ENCODE measurements at regions not wholly inside any gene's neighbourhood (a gene's known extent, or its start where the extent isn't known, plus 50 kb on each side); places are given as distances from the start of the nearest gene placed in this dataset.
"Not testable (repeated sequence)": the region's sequence is repeated elsewhere in the genome, so short reads cannot be mapped to it uniquely, and the experiment has no call there.

DNA sequence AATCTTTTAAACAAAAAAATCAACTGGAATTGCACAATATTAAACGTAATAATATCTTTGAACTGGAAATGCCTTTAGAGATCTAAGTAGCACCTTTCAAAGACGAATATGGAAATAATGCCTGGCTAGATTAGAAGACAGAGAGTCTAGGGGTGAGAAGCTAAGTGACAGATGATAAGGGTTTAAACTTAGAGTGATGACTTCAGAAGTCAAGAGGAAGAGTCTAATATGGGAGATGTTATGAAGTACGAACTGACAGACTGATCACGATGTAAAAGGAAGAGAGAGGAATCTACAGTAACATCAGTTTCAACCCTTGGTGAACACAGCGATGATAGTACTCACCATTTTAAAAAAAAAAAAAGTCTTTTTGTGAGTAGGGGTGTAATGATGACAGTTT is 57.9 kb downstream of the HINT1 start:
- FAIRE-seq: no peak

DNA sequence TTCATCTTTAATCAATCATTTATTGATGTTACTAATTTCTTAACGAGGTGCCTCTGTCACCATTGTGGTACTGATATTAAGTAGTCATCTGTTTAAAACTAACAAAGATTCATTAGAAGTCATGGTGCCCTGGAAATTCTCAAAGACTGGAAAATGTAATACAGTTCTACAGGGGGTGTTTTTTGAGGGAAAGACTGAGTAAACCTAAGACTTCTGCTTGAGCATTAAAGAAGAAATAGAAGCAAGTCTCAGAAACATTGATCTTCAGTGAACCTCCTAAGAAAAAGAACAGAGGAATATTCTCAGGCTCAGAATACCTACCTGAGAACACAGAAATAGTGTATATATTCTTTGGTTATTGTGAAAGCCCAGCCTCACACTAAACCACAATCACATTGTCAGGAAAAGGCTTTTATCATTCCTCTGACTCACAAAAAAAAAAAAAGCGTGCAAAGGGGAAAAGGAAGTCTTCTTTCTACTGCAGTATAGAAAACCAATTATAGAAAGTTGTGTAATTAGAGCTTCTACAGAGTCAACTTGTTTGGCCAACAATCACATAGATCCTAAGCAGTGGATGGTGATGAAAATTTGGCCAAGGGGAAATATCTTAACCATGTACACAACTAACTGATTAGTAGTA is 60.8 kb downstream of the HINT1 start:
- no peak for TF ChIP-seq POLR2A (IDR thresholded peaks at IDR 0.05; ENCODE audit: low read depth, low read length)
- DNase-seq (ENCODE audit: insufficient read length, low spot score) (no peak), FAIRE-seq (no peak)

More for the DNA sequence above, 57.9 kb downstream of the HINT1 start:
- DNase-seq (ENCODE audit: insufficient read length, low spot score): no peak
- TF ChIP-seq POLR2A (IDR thresholded peaks at IDR 0.05; ENCODE audit: low read depth, low read length): no peak

DNA sequence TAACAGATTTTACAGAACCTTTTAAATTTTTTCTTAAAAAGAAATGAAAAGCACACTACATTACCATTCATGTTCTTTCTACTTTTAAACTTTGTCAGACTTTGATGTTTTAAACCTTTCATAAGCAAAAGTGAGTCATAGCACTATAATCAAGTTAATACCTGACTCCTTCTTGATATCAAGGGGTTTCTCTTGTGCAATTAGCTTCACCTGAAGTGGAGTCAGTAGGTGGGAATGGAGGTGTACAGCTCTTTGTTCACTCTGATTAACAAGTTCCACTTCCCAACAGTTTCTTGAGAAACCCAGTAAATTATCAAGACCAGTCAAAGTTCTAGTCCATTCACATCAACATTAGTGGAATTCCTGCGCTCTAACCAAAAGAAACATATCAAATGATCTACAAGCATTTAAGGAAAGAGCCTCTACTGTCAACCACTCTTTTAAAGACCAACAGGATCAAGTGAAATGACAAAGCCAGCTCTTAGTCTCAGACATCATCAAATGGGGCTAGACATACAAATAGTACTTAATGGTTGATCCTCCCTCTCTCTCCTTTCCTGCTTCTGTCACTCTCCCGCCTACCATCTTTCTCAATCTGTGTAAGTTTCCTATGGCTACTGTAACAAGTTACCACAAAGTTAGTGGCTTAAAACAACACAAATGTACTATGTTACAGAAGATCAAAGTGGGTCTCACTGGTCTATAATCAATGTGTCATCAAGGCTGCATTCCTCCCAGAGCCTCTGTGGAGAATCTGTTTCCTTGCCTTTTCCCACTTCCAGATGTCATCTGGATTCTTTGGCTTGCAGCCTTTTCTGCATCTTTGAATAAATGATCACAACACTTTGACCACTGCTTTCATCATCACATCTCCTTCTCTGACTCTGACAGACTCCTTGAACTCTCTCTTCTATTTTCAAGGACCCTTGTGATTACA is 68.0 kb downstream of the HINT1 start:
- FAIRE-seq (no peak), DNase-seq (ENCODE audit: insufficient read length, low spot score) (no peak)
- TF ChIP-seq POLR2A (IDR thresholded peaks at IDR 0.05; ENCODE audit: low read depth, low read length): no peak

DNA sequence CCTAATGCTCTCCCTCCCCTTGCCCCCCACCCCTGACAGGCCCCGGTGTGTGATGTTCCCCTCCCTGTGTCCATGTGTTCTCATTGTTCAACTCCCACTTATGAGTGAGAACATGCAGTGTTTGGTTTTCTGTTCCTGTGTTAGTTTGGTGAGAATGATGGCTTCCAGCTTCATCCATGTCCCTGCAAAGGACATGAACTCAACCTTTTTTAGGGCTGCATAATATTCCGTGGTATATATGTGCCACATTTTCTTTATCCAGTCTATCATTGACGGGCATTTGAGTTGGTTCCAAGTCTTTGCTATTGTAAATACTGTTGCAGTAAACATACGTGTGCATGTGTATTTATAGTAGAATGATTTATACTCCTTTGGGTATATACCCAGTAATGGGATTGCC is 69.5 kb downstream of the HINT1 start:
- not testable (repeated sequence) for DNase-seq (ENCODE audit: insufficient read length, low spot score); FAIRE-seq

DNA sequence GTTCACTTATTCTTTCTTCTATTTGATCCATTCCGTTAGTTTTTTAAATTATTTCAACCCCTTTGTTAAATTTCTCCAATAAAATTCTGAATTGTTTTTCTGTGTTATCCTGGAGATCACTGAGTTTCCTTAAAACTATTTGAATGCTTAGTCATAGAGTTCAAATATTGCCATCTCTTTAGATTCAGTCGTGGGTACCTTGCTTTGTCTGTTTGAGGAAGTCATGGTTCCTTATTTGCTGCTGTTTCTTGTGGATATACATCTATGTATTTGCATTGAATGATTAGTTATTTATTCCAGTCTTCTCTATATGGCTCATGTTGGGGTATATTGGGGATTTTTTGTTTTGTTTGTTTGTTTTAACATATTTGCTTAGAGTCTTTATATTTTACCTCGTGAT is 80.6 kb downstream of the HINT1 start:
- DNase-seq (ENCODE audit: insufficient read length, low spot score) (no peak), FAIRE-seq (no peak)
- TF ChIP-seq POLR2A (IDR thresholded peaks at IDR 0.05; ENCODE audit: low read depth, low read length): no peak

DNA sequence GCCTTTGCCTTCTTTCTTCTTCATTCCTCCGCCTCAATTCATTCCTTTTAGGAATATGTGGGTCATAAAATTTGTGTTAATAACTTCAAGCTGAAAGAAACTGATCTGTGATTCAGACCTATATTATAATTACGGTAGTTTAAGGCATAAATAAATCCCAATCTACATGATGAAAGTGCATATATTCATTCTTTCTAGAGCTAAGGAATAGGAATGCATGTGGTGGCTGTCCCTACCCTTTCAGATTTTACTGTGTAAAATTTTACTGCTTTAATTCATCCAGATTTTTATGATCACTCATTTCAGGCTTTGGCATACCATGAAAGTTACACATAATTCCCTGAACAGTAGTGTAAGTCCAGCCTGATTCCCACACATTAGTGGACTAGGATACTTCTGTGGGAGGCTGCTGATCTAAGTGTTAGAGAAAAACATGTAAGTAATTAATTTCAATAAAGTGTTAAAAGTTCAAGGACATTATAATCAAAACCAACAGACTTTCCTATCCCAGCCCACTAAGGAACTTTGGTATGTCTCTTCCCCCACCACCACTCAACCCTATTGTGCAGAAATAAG is 83.1 kb downstream of the HINT1 start:
- no peak for TF ChIP-seq POLR2A (IDR thresholded peaks at IDR 0.05; ENCODE audit: low read depth, low read length)
- FAIRE-seq (no peak), DNase-seq (ENCODE audit: insufficient read length, low spot score) (no peak)

DNA sequence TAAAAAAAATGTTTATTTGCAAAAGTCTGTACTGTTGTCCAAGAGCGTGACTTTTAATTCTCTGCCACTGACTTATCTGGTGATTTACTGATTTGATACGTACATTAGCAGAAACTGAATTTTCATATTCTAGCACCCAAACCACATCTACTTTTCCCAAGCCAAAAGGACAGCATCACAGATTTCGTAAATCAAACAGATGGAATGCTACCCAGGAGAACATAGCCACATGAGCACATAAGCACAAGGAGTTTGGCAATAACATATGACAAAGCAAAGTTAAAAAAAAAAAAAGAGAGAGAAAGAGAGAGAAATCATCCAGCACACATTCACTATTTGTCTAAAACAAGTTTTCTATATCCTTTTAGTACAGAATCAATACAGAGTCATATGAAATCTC is 83.7 kb downstream of the HINT1 start:
- no peak for DNase-seq (ENCODE audit: insufficient read length, low spot score)
- no peak for FAIRE-seq
- no peak for TF ChIP-seq POLR2A (IDR thresholded peaks at IDR 0.05; ENCODE audit: low read depth, low read length)

DNA sequence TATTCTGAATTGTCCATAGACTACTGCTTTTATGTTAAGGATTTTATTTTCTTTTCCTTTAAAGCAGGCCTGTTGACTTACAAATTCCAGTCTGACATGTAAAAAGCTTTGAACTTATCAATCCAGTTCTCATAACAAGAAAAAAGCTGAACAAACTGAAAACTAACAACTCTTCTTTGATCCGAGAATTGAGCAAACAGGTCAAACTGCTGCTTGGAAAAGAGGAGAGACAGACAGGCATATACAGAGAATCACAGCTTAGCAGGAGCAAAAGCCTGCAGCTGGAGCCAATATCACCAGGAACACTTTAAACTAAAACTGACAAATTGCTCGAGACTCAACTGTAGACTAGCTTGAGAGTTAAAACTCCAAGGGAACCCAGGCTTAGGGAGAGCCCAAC is 85.8 kb downstream of the HINT1 start:
- TF ChIP-seq POLR2A (IDR thresholded peaks at IDR 0.05; ENCODE audit: low read depth, low read length): no peak
- FAIRE-seq (no peak), DNase-seq (ENCODE audit: insufficient read length, low spot score) (no peak)

DNA sequence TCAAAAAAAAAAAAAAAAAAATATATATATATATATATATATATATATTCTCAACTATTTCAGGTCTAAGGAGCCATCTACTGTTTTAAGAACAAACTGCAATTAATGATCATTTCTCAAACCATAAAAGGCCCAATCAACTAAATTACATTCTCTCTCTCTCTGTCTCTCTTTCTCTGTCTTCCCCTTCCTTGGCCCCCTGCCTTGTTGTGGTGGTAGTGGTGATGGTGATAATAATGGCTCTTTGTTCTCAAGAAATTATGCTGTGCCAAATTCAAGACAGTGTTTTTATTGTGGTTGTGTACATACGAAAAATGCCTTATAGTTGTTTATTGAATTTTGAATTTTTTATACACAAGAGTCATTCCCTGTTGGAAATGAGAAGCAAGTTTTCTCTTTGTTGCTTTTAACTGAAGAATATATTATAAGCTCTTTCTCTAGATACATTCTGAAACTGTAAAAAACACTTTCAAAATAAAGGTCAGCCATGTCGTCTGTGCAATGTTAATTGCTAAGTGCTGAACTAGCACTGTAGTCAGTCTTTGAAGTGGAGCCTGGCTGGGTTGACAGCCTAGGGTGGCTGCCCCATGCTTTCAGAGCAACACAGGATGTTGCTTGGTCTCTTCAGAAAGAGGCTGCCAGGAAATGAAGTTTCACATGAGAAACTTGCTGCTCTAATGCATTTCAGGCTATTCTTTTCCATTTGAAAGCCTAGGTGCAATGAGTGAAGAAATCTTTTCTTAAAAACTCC is 96.0 kb downstream of the HINT1 start:
- DNase-seq (ENCODE audit: insufficient read length, low spot score) (no peak), FAIRE-seq (no peak)
- no peak for TF ChIP-seq POLR2A (IDR thresholded peaks at IDR 0.05; ENCODE audit: low read depth, low read length)

DNA sequence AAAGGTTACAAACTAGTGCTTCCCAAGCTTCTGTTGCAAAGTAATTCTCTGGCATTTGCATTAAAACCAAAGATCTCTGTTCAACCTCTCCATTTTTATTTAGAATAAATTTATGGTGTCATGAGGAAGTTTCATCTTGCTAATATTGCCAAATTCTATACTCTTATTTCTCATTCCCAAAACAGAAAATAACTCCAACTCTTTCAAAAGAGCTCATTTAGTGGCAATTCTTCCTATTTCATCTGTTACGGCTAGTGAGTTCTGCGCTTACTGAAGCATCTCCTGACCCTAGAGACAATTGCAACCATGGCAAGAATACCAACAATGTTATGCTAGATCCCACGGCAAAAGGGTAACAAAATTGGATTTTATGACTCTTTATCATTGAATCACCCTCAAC is 97.0 kb downstream of the HINT1 start:
- DNase-seq (ENCODE audit: insufficient read length, low spot score) (no peak), FAIRE-seq (no peak)
- no peak for TF ChIP-seq POLR2A (IDR thresholded peaks at IDR 0.05; ENCODE audit: low read depth, low read length)

DNA sequence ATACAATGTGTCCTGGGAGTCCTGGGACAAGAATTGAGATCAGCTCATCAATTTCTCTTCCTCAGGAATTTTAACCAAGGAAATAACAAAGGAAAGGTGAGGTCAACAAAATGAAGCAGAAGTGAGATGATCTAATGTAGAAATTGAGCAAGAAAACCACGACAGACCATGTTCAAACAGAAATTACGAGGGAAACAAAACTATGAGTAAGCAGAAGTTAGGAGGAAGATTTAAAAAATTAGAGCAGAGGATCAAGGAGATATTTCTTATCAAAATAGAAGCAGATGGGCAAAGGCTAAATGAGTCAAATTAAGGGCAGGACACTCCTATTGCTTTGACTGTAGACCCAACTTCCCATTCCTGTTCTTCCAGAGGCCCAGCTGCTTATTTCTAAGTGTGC is 97.4 kb downstream of the HINT1 start:
- TF ChIP-seq POLR2A (IDR thresholded peaks at IDR 0.05; ENCODE audit: low read depth, low read length): no peak
- DNase-seq (ENCODE audit: insufficient read length, low spot score) (no peak), FAIRE-seq (no peak)

DNA sequence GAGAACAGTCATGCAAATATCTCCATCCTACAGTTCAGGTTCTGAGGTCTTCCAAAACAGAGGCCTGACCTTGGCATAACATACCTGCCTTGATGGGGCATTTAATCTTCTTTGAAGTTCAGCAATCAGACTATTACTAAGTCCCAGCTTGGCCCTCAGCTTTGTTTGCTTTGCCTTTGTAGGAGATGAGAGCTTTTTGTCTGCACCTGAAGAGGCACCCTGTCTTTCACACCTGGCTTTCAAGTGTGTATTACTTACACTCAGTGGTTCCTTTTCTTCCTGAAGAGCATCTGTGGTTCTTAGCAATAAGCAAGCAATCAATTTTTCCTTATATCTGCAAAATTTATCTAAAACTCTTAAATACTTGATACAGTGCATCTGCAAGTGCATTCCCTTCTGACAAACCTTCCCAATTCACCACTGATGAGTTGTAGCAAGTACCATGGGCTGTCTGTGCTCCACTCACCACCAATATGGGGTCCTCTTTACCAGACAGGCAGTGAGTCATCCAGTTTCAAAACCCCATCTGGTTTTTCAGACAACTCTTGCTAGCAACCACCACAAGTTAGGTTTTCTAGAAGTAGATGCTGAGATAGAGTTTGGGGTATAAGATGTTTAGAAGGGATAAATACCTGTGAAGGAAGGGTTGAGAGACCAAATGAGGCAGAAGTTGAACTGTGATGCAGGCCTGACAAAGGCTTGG is 100.2 kb downstream of the HINT1 start:
- FAIRE-seq (no peak), DNase-seq (ENCODE audit: insufficient read length, low spot score) (no peak)
- no peak for TF ChIP-seq POLR2A (IDR thresholded peaks at IDR 0.05; ENCODE audit: low read depth, low read length)

DNA sequence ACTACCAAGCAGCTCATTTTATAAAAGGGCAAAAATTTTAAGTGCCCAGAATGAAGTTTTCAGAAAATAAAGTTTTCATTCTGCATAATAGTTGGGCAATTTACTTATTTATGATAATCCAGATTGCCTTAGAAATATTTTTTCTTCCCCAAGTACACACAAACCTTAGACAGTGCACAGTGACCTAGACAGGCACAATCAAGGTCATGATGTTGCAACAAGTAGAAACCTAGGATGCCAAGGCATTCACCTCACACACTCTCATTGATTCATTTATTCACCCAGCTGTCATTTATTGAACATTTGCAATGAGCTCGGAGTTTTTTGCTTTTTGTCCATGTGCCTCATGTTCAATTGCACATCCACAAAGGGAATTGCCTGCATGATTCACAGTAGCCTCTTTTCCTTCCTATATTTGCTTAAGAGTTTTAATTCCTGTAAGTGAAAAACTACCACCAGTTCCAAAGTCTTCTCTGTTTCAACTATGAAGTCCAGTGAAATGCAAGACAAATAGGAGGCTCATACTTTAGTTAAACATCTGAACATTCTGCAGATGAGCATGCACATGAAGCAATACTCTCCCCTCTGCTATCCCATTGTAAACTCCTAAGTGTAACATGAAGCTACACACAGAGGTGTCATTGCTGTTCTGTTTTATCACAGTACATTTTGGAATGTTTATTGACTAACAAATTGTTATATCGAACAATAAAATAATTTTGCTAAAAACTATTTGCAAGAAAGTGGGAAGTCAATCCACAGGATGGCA is 122.9 kb downstream of the HINT1 start:
- TF ChIP-seq POLR2A (IDR thresholded peaks at IDR 0.05; ENCODE audit: low read depth, low read length): no peak
- FAIRE-seq (no peak), DNase-seq (ENCODE audit: insufficient read length, low spot score) (no peak)

Data from H54 (cell line).